Left kidney (tissue), 1 donor: ENCODE measurements at regions not wholly inside any gene's neighbourhood (a gene's known extent, or its start where the extent isn't known, plus 50 kb on each side); places are given as distances from the start of the nearest gene placed in this dataset.
"Not testable (repeated sequence)": the region's sequence is repeated elsewhere in the genome, so short reads cannot be mapped to it uniquely, and the experiment has no call there.

Experiments
- DNase-seq: peaks from one replicate; pipeline ENCODE4 v3.0.0-alpha.2; 2013

GRCh38 chr10:62498271-62498670, 124.1 kb downstream of the ZNF365 start:
- DNase-seq: no peak

GRCh38 chr10:62500116-62500515, 125.9 kb downstream of the ZNF365 start:
- DNase-seq: not testable (repeated sequence)

GRCh38 chr10:62501547-62501946, 127.4 kb downstream of the ZNF365 start:
- no peak for DNase-seq

DNA sequence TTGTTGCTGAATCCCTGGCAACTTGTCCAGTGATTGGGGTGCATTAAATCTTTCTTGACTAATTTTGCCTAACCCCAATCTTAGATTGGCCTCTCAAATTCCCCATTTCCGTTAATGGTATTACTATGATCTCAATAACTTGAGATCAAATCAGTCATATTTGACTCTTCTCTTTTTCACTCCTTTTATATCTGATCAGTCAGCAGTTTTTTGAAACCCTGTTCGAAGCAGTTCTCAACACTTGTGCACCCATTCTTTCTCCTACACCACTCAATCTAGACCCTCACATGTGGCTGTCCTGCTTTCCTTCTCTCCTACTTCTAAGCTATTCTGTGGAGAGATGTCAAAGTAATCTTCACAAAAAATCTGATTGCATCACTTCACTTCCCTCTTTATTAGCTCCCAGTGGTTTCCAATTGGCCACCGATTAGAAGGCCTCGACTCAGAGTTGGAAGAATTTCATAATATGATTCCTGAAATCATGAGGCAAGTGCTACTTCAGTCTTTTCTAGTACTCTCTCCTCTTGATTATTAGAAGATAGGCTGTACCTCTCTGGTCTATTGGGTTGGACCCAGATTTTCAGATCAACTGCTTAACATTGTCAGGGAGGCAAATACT, 128.9 kb downstream of the ZNF365 start:
- no peak for DNase-seq

DNA sequence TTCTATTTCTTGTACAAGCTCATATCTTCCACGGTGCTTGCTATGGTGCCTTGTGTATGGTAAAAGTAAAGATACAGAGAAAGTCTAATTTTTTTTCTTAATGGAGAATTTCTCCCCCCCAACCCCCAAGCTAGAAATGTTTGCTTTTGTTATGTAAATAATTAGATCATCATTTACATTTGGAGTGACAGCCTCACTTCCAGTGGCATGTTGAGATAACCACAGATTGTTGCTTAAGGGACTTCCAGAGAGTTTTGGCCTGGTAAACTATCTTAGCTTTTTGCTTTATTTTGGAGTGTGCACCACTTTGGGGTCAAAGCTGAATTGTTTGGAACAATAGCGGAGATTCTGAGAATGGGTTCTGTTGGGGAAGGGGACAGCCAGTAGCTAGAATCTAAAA, 129.7 kb downstream of the ZNF365 start:
- DNase-seq: no peak

GRCh38 chr10:62506371-62506770, 132.2 kb downstream of the ZNF365 start:
- no peak for DNase-seq

- no peak for DNase-seq
Measured at GRCh38 chr10:62511238-62511637, 137.1 kb downstream of the ZNF365 start.

DNA sequence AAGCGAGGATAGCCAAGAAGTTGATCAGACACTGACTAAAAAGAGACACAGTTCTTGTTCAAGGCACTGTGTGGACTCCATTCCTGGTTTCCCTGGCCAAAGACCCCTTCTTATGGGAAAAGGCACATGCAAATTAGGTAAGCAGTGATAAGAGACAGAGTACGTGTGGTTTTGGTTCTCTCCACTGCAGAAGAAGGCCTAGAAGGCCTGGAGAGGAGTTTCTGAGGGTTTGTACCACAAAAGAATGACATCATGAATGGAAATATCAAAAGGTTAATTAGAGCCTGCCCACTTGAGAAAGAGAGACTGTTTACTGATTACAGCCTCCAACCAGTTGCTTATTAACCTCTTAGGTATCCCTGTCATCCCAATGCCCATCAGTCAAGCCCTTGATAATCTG, 137.5 kb downstream of the ZNF365 start:
- DNase-seq: no peak

GRCh38 chr10:62512732-62513475, 138.7 kb downstream of the ZNF365 start:
- no peak for DNase-seq

GRCh38 chr10:62514079-62514693, 140.0 kb downstream of the ZNF365 start:
- DNase-seq: no peak

GRCh38 chr10:62517252-62517651, 143.1 kb downstream of the ZNF365 start:
- no peak for DNase-seq

DNA sequence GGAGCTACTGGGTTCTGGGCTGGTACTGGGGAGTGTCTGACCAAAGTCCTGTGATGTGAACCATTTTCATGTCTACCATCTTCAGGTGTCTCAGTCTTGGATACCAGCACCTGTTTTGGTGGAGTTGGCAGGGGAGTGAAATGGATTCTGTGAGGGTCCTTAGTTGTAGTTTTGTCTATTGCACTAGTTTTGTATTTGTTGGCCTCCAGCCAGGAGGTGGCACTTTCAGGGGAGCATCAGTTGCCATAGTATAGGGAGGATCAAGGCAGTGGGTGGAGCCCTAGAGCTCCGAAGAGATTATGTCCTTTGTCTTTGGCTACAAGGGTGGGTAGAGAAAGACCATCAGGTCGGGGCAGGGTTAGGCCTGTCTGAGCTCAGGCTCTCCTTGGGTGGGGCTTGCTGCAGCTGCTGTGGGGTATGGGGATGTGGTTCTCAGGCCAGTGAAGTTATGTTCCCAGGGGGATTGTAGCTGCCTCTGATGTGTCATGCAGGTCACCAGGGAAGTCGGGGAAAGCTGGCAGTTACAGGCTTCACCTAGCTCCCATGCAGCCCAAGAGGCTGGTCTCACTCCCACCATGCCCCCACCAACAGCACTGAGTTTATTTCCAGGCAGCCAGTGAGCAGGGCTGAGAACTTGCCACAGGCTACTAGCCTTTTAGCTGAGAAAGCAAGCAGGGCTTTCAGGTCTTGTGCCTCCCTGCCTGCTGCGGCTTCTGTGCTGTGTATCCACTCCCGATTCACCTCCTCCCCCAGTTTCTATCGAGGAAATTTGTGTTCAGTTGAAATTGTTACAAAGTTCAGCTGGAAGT, 153.1 kb downstream of the ZNF365 start:
- DNase-seq: no peak

GRCh38 chr10:62528441-62528840, 154.3 kb downstream of the ZNF365 start:
- DNase-seq: no peak

DNA sequence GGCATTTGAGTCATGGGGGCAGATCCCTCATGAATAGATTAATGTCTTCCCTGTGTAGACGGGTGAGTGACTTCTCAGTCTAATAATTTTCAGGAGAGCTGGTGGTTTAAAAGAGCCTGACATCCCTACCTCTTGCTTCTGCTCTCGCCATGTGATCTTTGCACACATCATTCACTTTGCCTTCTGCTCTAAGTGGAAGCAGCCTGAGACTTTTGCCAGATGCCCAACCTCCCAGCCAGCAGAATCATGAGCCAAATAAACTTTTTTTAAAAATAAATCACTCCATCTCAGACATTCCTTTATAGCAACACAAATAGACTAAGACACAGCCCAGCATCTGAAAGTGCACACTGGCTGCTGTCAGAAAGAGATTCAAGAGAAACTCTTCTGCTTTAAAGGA, 155.2 kb downstream of the ZNF365 start:
- no peak for DNase-seq

DNA sequence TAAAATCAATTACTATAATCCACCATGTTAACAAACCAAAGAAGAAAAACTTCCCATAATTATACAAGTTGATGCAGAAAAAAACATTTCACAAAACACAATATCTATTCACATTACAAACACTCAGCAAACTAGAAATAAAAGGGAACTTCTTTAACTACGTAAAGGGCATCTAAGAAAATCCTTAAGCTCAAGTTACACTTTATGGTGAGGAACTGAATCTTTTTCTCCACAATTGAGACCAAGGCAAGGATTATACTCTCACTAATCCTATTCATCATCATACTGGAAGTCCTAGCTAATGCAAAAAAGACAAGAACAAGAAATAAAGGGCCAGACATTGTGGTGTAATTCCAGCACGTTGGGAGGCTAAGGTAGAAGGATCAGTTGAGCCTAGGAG, 159.9 kb downstream of the ZNF365 start:
- no peak for DNase-seq

DNA sequence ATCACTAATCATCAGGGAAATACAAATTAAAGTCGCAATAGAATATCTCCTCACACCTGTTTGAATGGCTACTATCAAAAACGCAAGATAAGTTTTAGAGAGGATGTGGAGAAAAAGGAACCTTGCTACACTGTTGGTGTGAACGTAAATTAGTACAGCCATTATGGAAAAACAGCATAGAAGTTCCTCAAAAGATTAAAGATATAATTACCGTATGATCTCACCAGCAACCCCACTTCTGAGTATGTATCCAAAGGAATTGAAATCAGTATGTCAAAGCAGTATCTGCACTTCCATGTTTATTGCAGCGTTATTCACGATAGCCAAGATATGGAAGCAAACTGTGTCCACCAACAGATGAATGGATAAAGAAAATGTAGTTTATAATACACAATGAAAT, 164.4 kb downstream of the ZNF365 start:
- DNase-seq: no peak

DNA sequence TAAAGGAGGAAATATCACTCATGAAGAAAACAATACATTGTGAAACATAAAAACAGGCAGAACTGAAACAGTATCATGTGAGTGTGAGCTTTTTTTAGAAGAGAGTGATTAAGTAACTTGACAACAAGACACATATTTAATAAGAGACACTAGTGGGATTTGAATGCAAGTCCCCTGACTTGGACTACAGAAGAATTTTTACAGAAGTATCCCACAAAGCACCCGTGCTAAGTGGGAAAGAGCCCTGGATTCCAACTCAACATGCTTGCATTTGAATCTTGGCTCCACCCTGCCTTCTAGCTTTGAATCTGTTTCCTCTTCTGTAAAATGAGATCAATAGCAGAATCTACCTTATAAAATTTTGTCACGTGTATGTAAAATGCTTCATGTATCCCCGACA, 166.2 kb downstream of the ZNF365 start:
- DNase-seq: no peak

- no peak for DNase-seq
Measured at GRCh38 chr10:62541811-62542210, 167.6 kb downstream of the ZNF365 start.

DNA sequence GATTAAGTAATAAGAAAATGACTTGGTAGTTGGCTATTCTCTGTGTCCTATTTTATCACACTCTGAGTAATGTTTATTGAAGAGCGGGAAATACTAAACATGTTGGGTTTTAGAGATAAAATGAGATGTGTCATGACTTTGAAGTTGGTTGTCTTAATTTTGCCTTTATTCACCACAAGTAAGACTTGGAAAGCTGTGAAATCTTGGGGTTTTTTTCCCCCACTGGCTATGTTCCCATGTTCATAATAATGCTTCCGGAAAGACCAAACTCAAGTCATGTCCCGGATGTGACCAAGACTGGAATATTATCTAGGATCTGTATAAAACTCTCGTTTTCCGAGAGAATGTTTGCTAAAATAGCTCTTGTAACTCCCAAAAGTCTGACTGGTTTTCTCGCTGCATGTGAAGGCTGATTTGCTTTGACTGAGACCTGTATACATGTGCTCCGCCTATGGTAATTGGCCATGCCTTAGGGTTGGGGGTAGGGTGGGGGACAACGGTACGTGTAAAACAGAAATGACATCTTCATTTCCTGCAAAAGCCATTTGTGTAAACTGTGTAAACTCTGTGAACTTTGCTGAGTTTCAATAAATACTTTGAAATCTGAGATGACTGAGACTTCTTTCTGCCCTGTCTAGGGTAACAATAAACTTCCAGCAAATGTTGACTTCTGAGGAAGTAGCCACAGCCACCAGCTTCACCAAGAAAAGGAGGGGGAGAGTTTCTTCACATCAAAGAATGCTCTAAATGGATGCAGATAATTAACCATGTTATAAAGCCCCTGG, 169.6 kb downstream of the ZNF365 start:
- DNase-seq: no peak

- no peak for DNase-seq
Measured at GRCh38 chr10:62545160-62546066, 171.2 kb downstream of the ZNF365 start.

DNA sequence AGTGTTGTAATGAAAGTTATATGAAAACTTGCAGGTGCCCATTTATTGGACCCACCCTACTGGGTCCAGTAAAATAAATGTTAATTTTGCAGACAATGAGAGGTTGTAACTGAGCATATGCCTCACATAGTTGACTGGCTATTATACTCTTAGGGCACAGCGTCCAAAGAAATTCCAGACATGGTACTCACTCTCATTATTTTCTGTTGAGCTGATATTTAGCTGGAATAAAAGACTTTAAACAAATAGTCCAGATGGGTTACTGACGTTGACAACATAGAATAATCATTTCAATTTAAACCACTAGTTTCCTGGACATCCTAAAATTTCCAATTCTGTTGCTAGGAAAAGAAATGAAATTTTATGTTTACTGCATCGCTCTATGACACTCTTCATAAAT, 174.5 kb downstream of the ZNF365 start:
- no peak for DNase-seq
